ENCODE measurements at regions not wholly inside any gene's neighbourhood (a gene's known extent, or its start where the extent isn't known, plus 50 kb on each side); places are given as distances from the start of the nearest gene placed in this dataset.

DNA sequence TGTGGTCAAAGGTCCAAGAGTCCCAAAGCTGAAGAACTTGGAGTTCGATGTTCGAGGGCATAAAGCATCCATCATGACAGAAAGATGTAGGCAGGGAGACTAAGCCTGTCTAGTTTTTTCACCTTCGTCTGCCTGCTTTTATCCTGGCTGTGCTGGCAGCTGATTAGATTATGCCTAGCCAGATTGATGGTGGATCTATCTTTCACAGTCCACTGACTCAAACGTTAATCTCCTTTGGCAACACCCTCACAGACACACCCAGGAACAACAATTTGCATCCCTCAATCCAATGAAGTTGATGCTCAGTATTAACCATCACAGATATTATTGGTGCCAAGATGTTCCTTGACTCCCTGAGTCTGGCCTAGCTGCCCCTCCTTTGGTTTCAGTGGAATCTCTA, 530.8 kb upstream of the CLINT1 start:
- 87% methylated on average over 4 of the region's 4 CpGs for WGBS
- Histone ChIP-seq H3K36me3 (ENCODE audit: insufficient read depth) (no peaks in the 10 kb centered on the region), H3K27ac (ENCODE audit: low read depth) (no peak overlapping the region), H3K4me3 (ENCODE audit: low read depth, low read length) (no peak overlapping the region), H3K4me1 (ENCODE audit: insufficient read depth) (no peaks in the 10 kb centered on the region)
- DNase-seq (ENCODE audit: extremely low spot score) = no peak

DNA sequence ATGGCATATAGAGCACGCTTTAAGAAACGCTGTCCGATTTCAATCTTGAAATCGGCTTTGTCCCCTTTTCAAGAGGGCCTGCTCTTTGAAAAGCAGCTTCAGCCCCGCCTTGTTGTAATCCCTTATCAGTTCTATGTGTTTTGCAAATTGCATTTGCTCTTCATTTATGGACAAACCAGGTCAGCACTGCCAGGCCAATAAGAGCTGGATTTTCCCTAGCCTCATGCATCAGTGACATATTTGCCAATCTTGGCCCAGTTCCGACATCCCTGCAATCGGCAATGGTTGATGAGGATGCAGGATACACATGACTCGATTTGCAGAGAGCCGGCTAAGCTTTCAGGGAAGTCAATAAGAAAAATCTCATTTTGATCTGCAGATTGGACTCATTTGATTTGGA, 529.1 kb upstream of the CLINT1 start:
- Histone ChIP-seq H3K4me3 (ENCODE audit: low read depth, low read length) (no peak overlapping the region), H3K36me3 (ENCODE audit: insufficient read depth) (no peaks in the 10 kb centered on the region), H3K4me1 (ENCODE audit: insufficient read depth) (no peaks in the 10 kb centered on the region), H3K27ac (ENCODE audit: low read depth) (no peak overlapping the region)
- peak; percentile 36 for DNase-seq (ENCODE audit: extremely low spot score)
- 86% methylated on average over 9 of the region's 9 CpGs for WGBS

DNA sequence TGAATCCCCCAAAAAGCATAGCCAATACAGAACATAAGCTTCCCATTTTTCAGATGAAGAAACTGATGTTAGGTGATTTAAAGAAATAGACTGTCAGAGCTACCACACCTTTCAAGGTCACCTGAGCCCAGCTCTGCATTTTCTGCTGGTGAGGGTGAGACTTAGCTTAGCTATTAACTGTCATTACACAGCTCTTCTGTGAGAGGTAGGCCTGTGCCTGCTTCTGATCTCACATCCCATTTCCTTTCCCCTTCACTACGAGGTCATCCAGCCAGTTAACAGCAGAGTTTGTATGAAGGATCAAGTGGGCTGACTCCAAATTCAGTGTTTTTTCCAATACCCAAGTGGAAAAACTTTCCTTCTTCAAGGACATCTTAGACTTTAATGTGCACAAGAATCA, 528.6 kb upstream of the CLINT1 start:
- H3K27ac ChIP-seq (ENCODE audit: low read depth) = no peak overlapping the region
- DNase-seq (ENCODE audit: extremely low spot score) = no peak
- no peak overlapping the region for H3K4me3 ChIP-seq (ENCODE audit: low read depth, low read length)
- no peaks in the 10 kb centered on the region for H3K4me1 ChIP-seq (ENCODE audit: insufficient read depth)
- 58% methylated on average over 1 of the region's 1 CpG for WGBS
- H3K36me3 ChIP-seq (ENCODE audit: insufficient read depth) = no peaks in the 10 kb centered on the region

DNA sequence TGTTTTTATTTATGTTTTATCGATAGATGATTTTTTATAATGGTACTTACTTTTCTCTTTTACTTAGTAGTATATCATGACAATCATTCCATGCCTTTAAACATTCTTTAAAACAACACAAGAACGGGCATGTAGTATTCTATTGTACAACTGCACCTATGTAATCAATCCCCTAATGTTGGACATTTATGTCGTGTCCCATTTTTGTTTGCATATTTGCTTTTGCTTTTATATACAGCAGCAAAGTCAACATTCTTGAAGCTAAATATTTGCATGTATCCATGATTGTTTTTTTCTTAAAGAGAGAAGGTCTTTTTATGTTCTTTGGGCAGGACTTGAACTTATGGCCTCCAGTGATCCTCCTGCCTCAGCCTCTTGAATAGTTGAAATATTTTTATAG, 527.0 kb upstream of the CLINT1 start:
- Histone ChIP-seq H3K27ac (ENCODE audit: low read depth) (no peak overlapping the region), H3K36me3 (ENCODE audit: insufficient read depth) (no peaks in the 10 kb centered on the region), H3K4me1 (ENCODE audit: insufficient read depth) (no peaks in the 10 kb centered on the region), H3K4me3 (ENCODE audit: low read depth, low read length) (no peak overlapping the region)
- WGBS = 84% methylated on average over 3 of the region's 3 CpGs
- DNase-seq (ENCODE audit: extremely low spot score) = no peak

DNA sequence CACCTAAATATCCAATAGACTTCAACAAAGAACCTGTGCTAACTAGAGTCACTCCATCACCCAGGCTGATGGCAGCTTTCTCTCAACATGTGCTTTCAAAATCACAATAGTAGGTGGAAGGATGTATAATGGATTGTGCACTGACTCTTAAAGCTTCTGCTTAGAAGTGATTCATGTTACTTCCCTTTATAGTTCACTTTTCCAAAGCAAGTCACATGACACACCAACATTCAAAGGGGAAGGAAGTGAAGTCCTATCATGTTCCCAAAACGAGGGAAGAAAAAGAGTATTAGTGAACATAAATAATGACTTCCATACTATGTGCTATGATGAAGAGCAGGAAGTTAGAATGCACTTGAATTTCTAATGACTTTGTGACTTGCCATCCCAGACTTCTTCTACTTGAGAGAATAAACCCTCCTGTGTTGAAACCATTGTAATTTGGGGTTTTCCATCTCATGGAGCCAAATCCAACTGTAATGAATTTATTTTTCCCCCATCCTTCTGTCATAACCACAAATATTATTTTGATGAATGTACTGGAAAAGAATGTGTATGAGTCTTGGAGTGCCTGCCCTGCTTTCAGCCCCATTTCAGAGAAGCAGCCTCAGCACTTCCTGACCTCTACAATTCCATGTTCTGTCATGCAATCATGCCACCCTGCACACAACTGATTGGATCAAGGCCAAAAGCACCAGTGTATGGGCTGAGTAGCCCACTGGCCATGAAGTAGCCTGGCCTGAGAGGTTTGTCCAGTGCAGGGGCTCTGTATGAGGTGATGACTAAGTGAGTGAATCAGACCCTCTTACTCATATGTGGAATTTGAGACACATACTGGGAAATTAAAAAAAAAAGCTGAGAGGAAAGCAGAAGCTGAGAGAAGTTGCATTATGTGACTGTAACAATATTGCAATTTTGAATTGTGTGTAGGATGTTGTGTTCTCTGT, 525.9 kb upstream of the CLINT1 start:
- H3K4me3 ChIP-seq (ENCODE audit: low read depth, low read length) = no peak overlapping the region
- no peaks in the 10 kb centered on the region for H3K36me3 ChIP-seq (ENCODE audit: insufficient read depth)
- DNase-seq (ENCODE audit: extremely low spot score) = no peak
- H3K27ac ChIP-seq (ENCODE audit: low read depth) = no peak overlapping the region
- WGBS = 60% methylated on average over 1 of the region's 1 CpG
- H3K4me1 ChIP-seq (ENCODE audit: insufficient read depth) = no peaks in the 10 kb centered on the region

DNA sequence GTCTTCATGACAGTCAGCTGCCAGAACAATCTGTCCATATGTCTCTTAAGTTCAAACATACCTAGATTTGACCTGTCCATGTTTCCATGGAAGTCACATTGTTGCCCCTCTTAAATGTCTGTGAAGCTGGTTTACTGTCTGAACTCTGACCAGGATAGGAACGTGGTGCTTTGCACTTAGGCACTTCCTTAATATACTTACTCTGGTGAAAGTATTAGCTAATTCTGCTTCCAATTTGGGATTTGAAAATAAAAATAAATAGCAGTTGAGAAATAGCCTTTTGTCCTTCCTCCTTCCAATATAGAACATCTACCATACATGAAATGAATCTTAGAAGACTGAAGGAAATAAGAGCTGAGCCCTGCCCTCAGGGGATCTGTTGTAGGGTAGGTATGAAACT, 524.5 kb upstream of the CLINT1 start:
- Histone ChIP-seq H3K4me1 (ENCODE audit: insufficient read depth) (no peaks in the 10 kb centered on the region), H3K4me3 (ENCODE audit: low read depth, low read length) (no peak overlapping the region), H3K27ac (ENCODE audit: low read depth) (no peak overlapping the region), H3K36me3 (ENCODE audit: insufficient read depth) (no peaks in the 10 kb centered on the region)
- DNase-seq (ENCODE audit: extremely low spot score) = no peak
- 70% methylated on average over 1 of the region's 1 CpG for WGBS

DNA sequence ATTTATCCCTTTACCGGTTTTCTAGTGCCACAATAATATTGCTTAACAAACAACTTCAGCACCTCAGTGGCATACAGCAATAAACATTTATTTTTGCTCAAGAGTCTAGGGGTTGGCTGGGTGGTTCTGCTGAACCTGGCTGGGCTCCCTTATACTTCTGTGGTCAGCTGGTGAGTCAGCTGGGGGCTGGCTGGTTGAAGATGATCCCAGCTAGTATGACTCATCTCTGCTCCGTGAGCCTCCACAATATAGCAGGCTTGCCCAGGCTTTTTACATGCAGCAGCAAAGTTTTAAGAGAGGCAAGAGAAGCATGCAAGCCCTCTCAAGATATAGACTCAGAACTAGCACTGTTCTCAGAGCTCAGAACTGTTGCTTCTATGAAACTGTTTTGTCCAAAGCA, 523.5 kb upstream of the CLINT1 start:
- DNase-seq (ENCODE audit: extremely low spot score) = peak; percentile 18
- Histone ChIP-seq H3K36me3 (ENCODE audit: insufficient read depth) (no peaks in the 10 kb centered on the region), H3K27ac (ENCODE audit: low read depth) (no peak overlapping the region), H3K4me3 (ENCODE audit: low read depth, low read length) (no peak overlapping the region), H3K4me1 (ENCODE audit: insufficient read depth) (no peaks in the 10 kb centered on the region)
- 24% methylated on average over 2 of the region's 2 CpGs for WGBS

DNA sequence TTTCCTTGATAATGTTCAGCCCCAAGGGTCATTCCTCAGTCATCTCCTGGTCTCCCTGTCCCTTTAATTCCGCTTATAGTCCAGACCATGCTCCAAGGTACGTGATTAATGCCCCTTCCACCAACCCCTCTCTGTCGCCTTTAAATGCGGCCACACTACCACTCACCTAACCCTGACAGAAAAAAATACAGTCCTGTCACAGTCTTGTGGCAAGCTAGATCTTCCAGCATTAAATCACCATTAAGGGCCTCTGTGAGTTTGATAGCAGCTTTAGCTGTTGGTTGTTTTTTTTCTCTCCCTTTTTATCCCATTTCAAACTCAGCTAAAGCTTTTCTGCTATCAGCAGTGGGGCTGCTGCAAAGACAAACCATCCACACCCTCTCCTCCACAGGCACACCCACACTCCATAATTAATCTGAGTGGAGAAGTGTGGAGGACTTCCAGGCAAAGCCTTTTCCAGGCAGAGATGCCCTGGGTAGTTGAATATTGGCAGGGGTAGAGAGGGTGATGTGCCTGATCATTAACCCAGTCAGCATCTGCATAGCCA, 522.7 kb upstream of the CLINT1 start:
- Histone ChIP-seq H3K36me3 (ENCODE audit: insufficient read depth) (no peaks in the 10 kb centered on the region), H3K4me1 (ENCODE audit: insufficient read depth) (no peaks in the 10 kb centered on the region), H3K27ac (ENCODE audit: low read depth) (no peak overlapping the region), H3K4me3 (ENCODE audit: low read depth, low read length) (no peak overlapping the region)
- WGBS = 92% methylated on average over 4 of the region's 4 CpGs
- DNase-seq (ENCODE audit: extremely low spot score) = no peak

DNA sequence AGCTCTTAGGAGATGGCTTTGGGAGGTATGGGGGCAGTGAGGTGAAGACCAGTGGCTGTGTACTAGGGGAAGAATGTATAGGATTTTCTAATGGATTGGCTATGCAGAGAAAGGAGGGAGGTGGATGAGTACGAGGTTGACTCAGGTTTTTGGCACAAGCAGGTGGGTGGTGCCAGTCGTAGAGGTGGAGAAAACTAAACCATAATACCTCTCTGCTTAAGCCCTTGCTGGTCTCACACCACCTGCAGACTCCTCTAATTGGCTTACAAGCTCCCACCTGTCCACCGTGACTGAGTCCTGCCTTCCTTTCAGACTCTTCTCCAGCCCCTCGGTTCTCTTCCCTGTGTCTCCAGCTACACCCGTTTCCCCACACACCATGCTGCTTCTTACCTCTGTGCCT, 521.7 kb upstream of the CLINT1 start:
- no peaks in the 10 kb centered on the region for H3K36me3 ChIP-seq (ENCODE audit: insufficient read depth)
- no peaks in the 10 kb centered on the region for H3K4me1 ChIP-seq (ENCODE audit: insufficient read depth)
- WGBS = 73% methylated on average over 5 of the region's 5 CpGs
- DNase-seq (ENCODE audit: extremely low spot score) = no peak
- no peak overlapping the region for H3K4me3 ChIP-seq (ENCODE audit: low read depth, low read length)
- no peak overlapping the region for H3K27ac ChIP-seq (ENCODE audit: low read depth)

DNA sequence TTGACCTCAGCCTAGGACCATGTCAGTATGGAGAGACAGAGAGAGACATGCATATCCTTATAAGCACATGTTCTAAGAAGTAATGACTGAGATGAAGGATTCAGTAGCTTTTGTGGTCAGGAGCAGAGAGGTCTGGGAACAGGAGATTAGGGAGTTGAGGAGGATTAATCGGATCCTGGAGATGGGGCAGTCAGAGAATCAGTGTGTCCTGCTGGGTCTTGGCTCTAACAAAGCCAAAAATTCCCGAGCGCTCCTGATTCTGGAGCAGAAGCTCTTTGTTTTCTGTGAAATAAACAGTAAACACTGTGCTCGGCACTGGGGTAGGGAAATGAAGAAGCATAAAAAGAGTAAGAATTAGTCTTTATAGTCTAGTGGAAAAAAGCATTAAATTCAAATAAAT, 520.0 kb upstream of the CLINT1 start:
- Histone ChIP-seq H3K4me3 (ENCODE audit: low read depth, low read length) (no peak overlapping the region), H3K27ac (ENCODE audit: low read depth) (no peak overlapping the region), H3K4me1 (ENCODE audit: insufficient read depth) (no peaks in the 10 kb centered on the region), H3K36me3 (ENCODE audit: insufficient read depth) (no peaks in the 10 kb centered on the region)
- DNase-seq (ENCODE audit: extremely low spot score) = no peak
- 54% methylated on average over 4 of the region's 4 CpGs for WGBS

DNA sequence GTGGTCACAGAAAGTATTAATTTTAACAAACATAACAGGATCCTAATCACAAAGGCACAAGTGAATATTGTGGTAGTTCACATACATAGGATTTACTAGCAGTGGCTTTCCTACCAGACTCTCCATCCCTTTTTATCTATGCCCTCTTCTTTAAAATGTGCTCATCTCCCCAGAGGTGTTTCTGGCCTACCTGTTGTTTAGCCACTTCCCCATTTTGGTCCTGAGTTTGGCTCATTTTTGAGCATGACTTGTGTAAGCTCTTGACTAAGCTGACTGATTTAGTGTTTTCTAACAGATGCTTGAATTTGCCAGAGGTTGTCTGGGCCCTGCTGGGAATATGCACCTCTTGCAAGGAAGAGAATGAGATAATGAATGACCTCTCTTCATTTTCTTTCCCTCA, 517.7 kb upstream of the CLINT1 start:
- H3K36me3 ChIP-seq (ENCODE audit: insufficient read depth) = no peaks in the 10 kb centered on the region

DNA sequence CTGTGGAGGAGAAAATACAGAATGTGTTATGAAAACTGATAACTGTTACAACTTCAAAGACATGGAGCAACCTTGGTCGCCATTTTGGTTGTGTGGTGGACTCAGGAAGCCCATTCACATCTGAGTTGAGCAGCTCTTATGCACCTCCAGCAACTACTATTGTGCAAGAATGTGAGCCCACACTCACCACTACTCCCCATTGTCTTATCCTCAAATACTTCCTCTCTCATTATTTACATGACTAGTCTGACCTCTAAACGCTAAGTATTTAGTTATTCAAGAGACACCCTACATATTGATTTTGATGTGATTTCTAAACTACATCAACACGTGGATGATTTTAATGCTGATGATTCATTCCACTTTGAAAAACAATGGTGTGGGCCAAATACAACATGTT, 516.6 kb upstream of the CLINT1 start:
- Histone ChIP-seq H3K4me1 (ENCODE audit: insufficient read depth) (no peaks in the 10 kb centered on the region), H3K27ac (ENCODE audit: low read depth) (no peak overlapping the region), H3K36me3 (ENCODE audit: insufficient read depth) (no peaks in the 10 kb centered on the region), H3K4me3 (ENCODE audit: low read depth, low read length) (no peak overlapping the region)
- no peak for DNase-seq (ENCODE audit: extremely low spot score)
- WGBS = 75% methylated on average over 3 of the region's 3 CpGs

More for the DNA sequence above, 517.7 kb upstream of the CLINT1 start:
- no peak overlapping the region for H3K4me3 ChIP-seq (ENCODE audit: low read depth, low read length)
- no peak overlapping the region for H3K27ac ChIP-seq (ENCODE audit: low read depth)
- DNase-seq (ENCODE audit: extremely low spot score) = no peak
- H3K4me1 ChIP-seq (ENCODE audit: insufficient read depth) = no peaks in the 10 kb centered on the region

DNA sequence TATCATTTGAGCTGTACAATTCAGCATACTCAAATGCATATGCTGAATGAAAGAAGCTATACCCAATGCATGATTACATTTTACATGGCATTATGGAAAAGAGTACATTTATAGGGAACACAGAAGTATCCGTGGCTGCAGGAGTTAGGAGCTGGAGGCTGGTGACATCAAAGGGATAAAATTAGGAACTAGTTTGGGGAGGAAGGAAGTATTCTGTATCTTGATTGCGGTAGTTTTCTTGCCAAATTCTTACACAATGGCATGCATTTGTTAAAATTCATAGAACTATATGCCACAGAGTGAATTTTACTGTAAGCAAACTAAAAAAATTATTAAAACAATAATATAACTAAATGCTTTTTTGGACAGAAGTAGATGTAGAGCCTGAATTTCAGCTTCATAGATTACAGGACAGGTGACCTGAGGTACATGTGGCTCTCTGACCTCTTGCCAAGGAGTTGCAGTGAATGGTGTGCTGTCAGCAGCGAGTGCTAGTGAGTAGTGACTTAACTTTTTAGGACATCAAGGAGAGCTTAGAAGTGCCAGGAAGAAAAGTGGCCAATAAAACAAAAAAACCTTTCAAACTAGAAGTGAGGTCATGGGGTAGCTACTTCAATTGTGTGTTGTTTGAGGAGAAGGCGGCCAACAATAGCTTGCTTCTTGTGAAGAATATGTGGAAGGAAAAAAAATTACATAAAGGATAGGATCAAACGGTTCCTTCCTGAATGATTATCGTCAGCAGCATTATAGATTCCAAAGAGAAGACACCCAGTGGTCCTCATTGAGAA, 514.9 kb upstream of the CLINT1 start:
- H3K4me3 ChIP-seq (ENCODE audit: low read depth, low read length) = no peak overlapping the region
- no peaks in the 10 kb centered on the region for H3K4me1 ChIP-seq (ENCODE audit: insufficient read depth)
- 70% methylated on average over 6 of the region's 6 CpGs for WGBS
- no peak for DNase-seq (ENCODE audit: extremely low spot score)
- no peaks in the 10 kb centered on the region for H3K36me3 ChIP-seq (ENCODE audit: insufficient read depth)
- no peak overlapping the region for H3K27ac ChIP-seq (ENCODE audit: low read depth)

DNA sequence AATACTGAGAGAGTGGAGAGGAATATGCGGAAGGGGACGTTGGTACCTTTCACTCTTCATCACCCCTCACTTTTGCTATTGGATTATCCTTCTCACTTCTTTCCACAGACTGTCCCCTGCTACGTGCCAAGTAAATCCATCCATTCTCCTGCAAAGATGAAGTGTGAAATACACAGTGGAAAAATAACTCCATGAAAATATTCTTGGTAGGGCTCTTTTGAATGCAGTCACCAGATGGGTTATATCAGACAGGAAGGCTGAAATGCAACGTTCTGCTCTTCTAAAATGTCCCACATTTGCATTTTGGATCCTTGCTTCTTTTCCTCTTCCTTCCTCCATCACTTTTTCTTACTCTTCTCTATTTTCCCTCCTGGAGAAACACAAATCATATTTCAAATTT, 510.3 kb upstream of the CLINT1 start:
- no peak for DNase-seq (ENCODE audit: extremely low spot score)
- H3K36me3 ChIP-seq (ENCODE audit: insufficient read depth) = no peaks in the 10 kb centered on the region
- 65% methylated on average over 4 of the region's 4 CpGs for WGBS

More for the DNA sequence above, 510.3 kb upstream of the CLINT1 start:
- Histone ChIP-seq H3K4me1 (ENCODE audit: insufficient read depth) (no peaks in the 10 kb centered on the region), H3K27ac (ENCODE audit: low read depth) (no peak overlapping the region), H3K4me3 (ENCODE audit: low read depth, low read length) (no peak overlapping the region)
